ENCODE measurements at regions not wholly inside any gene's neighbourhood (a gene's known extent, or its start where the extent isn't known, plus 50 kb on each side); places are given as distances from the start of the nearest gene placed in this dataset.
"Not testable (repeated sequence)": the region's sequence is repeated elsewhere in the genome, so short reads cannot be mapped to it uniquely, and the experiment has no call there.

- DNase-seq, result no peak
These were observed 1025.2 kb upstream of the CDH18 start for GRCh38 chr5:21013237-21013636.

- DNase-seq, result no peak
These were observed 1019.8 kb upstream of the CDH18 start for GRCh38 chr5:21007781-21008180.

- not testable (repeated sequence) for DNase-seq
These were observed 1000.9 kb upstream of the CDH18 start for GRCh38 chr5:20988933-20989332.

GRCh38 chr5:20985754-20986153, 997.8 kb upstream of the CDH18 start:
- DNase-seq, result no peak

GRCh38 chr5:20974426-20974825, 986.4 kb upstream of the CDH18 start:
- DNase-seq, result peak; percentile 21 to 82

DNA sequence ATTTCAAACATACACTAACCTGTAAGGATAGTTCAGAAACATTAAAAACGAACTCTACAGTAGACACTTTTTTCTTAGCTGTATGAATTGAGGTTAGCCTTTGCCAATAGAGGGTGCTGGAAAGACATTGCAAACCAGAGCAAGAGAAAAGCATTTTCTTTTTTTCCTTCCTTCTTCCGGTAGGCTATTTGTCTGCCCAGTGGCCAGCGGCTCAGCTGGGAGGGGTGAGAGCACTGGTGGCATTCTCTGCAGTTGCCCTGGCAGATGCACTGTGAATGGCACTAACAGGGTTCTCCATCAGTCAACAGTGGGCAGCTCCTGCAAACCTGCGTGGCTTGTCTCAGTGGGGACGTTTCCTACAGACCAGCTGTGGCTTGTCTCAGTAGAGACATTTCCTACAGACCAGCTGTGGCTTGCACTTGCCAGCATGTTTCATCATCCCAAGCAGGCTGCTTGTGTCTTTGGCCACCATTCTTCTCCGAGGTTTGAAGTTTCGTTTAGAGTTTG, 984.5 kb upstream of the CDH18 start:
- peak in 1 of 2 experiments; percentile 23 for DNase-seq

GRCh38 chr5:20959347-20959746, 971.3 kb upstream of the CDH18 start:
- no peak for DNase-seq

- no peak for DNase-seq
These were observed 970.6 kb upstream of the CDH18 start for GRCh38 chr5:20958641-20959040.

GRCh38 chr5:20956134-20956533, 968.1 kb upstream of the CDH18 start:
- DNase-seq, result no peak

DNA sequence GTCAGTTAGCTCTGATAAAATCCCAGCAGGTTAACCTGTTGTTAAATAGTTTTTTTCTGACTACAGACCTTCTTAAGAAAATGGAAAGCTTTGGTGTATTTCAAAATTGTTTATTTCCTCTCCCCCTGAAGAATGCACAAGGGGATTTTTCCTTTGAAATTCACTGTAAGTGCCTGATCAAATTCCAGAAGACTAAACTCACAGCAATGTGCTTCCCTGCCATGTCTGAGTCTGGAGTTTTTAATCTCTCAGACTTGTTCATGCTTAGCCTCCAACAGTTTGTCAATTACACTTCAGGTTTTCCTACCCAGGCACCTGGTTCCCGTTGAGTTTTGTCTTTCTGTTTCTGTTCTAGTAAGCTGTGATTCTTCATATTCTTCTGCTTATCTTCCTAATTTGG, 961.6 kb upstream of the CDH18 start:
- no peak for DNase-seq

DNA sequence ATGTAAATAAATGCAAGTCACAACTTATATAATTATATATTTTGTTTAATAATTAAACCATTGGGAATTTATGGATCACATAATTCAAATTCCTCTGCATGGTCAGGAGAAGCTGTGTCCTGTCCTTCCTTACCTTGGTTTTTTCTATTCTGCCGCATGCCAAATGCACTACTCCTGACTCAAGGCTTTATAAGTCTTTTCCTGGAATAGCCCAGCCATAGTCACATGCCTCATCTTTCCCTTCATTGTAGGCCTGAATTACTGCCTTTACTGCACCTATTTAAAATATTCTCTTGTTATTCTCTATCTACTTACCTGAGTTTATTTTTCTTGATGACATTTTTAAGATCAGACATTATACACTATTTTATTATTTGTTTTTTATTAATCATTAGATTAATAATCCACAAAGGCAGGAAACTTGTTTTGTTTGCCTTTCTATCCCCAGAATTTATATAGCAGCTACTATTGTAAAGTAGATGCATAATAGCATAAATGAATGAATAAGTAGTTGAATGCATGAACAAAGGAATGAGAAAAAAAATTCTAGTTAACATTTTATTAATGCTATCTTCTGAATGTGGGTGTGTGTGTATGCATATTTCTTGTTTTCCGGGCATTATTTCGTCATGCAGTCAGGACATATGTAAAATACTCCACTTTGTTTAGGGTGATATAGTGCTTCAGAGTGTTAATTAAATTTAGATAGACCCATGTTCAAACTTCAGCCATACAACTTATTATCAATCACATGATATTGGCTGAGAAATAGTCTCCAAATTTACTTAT, 955.4 kb upstream of the CDH18 start:
- not testable (repeated sequence) for DNase-seq

GRCh38 chr5:20942603-20943002, 954.6 kb upstream of the CDH18 start:
- DNase-seq, result not testable (repeated sequence)

- DNase-seq, result not testable (repeated sequence)
These were observed 952.8 kb upstream of the CDH18 start for GRCh38 chr5:20940786-20941185.

DNA sequence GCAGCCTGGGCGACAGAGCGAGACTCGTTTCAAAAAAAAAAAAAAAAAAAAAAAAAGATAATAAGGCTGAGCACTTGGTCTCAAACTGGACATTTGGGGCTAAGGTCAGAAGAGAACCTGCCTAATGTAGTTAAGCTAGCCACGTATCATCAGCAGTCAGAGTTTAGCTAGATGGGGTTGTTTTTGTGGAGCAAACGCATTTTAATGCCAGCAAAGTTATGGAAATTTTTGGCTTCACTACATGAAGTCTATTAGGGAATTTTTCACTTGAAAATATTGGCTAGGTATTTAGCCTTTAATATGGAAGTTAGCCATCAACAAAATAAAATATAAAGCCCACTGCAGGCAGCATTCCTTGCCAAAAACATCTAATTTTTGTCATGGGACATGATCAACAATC, 902.9 kb upstream of the CDH18 start:
- DNase-seq, result not testable (repeated sequence)

DNA sequence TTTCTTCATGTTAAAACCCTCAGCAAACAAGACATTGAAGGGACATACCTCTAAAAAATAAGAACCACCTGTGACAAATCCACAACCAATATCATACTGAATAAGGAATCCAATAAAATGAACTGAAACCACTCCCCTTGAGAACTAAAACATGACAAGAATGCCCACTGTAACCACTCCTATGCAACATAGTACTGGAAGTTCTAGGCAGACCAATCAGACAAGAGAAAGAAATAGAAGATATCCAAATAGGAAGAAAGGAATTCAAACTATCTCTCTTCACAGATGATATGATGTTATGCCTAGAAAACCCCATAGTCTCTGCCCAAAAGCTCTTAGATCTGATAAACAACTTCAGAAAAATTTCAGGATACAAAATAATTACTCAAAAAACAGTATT, 887.7 kb upstream of the CDH18 start:
- DNase-seq, result not testable (repeated sequence)

DNA sequence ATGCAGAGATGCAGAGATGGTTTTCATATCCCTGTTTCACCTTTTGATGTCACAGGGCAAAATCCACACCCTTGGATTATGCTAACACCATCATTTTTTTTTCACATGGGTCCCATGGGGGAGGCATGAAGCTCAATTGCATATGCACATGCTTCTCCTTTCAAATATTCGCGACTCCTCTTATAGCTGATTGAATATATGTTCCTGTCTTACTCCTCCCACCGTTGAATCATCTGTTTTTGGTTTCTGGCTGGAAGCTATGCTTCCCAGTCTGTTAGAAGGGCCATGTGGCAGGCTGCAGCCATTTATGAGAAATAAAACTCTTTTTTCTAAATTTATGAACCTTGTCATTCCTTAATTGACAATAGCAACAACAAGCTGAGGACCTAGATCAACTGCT, 877.9 kb upstream of the CDH18 start:
- not testable (repeated sequence) for DNase-seq

DNA sequence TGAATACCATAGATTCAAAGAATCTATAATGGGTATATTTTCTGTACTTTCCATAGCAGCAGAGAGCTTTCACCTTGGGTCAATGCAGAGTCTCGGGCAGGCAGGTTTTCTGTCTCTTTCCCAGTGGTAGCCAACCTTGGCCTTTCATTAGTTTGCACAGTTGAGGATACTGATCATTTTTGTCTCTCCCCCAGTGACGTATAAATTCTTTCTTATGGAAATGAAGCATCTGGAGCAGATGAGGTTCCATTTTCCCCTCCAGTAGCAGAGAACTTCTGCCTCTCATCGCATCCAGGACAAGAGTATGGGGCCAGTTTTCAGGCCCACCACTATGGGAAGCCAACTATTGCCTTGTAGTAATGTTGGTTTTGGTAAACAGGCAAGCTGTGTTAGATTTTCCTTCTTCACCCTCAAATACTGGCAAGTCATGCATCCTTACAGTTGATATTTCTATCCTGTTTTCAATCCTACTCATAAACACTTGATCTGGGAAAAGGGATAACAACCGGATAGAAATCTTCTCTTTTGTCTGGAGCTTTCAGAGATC, 845.2 kb upstream of the CDH18 start:
- no peak for DNase-seq

DNA sequence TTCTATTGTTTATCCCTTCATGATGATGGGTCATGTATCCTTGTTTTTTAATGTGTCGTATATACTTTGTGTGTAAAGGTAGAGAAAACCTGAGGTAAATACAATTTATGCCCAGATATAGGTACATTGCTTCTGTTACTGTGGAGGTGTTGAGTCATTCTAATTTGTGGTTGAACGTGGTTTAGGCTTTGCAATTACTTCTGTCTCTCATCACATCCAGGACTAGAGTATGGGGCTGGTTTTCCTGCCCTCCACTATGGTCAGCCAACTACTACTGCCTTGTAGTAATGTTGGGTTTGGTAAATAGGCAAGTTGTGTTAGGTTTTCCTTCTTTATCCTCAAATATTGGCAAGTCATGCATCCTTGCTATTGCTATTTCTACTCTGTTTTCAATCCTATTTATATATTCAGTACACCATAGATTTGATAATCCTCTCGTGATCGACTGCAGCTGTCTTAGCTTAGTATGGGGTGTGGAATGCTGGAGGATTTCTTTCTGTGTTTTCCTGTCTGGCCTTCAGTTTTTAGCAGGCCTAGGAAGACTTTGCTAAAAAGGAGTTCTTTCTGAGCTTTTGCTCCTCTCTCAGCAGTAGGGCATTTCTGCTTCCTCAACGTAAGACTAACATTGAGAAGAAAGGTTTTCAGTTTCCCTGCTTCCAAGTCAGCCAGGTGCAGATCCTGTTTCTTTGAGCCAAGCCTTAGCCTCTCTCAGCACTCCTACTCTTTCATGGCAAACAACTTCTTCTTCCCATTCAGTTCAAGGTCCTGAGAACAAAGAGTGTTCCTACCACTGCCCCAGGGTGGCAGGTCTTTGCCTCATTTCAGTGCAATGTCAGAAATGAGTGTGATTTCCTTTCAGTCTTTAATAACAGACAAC, 844.4 kb upstream of the CDH18 start:
- DNase-seq, result peak in 1 of 2 experiments; percentile 6

DNA sequence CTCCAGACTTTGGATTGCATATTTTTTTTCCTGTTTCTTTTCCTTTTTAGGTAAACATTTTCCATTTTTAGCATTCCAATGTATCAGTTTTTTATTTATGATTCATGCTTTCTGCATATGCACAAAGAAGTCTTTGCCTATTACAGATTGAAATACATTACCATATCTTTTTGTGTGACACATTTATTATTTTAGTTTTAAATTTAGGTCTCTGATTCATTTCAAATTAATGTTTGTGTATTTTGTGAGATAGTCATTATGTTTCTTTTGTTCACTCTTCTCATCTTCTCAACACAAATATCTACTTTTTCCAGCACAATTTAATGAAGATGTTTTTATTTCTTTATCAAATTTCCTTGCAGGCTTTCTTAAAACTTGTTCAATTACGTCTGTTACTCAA, 838.0 kb upstream of the CDH18 start:
- DNase-seq, result not testable (repeated sequence)

DNA sequence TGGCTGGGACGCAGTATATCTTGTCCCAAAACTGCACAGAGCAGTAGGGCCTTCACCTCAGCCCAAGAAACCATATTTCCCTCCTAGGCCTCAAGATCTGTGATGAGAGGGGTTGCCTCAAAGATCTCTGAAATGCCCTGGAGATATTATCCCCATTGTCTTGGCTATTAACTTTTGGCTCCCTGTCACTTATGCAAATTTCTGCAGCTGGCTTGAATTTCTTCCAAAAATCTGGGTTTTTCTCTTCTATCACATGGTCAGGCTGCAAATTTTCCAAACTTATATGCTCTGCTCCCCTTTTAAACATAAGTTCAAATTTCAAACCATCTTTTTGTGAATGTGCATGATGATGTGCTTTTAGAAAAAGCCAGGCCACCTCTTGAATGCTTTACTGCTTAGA, 809.2 kb upstream of the CDH18 start:
- DNase-seq, result not testable (repeated sequence)

- not testable (repeated sequence) for DNase-seq
These were observed 796.8 kb upstream of the CDH18 start for GRCh38 chr5:20784755-20785154.

- not testable (repeated sequence) for DNase-seq
These were observed 795.5 kb upstream of the CDH18 start for GRCh38 chr5:20783484-20783883.

DNA sequence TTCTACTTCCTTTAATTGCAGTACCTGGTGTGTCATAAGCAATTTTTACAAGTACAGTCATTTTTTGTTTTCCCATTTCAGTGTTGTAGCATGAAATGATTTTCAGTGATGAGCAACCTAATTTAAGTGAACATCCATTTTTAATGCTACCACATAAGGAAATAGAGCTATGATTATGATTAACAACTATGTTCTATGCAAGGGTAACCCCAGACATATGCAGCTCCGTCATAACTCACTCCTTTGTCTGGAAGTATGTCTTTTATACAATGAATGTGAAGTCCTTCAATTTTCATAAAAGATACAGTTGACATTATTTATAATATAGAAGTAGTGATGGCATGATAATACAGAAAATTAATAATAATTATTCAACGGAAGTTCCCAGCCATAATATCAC, 783.3 kb upstream of the CDH18 start:
- not testable (repeated sequence) for DNase-seq
